ENCODE measurements at regions not wholly inside any gene's neighbourhood (a gene's known extent, or its start where the extent isn't known, plus 50 kb on each side); places are given as distances from the start of the nearest gene placed in this dataset.
"Not testable (repeated sequence)": the region's sequence is repeated elsewhere in the genome, so short reads cannot be mapped to it uniquely, and the experiment has no call there.

DNA sequence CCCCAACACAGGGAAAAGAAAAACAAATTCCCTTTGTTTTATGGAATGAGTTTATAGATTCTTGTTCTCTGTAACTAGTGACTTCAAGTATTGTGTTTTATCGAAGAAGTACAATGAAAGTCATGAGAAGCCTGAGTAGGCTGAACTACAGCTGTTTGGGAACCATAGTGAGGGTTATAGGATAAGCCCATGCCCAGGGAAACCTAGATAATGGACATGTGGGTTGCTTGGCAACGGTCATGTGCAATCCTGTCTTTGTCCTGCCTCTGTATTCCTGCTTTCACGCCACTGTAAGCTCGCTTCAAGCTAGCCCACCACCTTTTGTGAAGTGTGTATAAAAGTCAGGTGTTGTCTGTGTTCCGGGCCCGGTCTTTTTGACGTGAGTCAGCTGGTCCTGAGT, 4152.6 kb upstream of the TPTE start:
- TF ChIP-seq EZH2 (IDR thresholded peaks at IDR 0.05; ENCODE audit: borderline replicate concordance, low read depth, low read length, severe bottlenecking): not testable (repeated sequence)
- TF ChIP-seq, protein P1, sequence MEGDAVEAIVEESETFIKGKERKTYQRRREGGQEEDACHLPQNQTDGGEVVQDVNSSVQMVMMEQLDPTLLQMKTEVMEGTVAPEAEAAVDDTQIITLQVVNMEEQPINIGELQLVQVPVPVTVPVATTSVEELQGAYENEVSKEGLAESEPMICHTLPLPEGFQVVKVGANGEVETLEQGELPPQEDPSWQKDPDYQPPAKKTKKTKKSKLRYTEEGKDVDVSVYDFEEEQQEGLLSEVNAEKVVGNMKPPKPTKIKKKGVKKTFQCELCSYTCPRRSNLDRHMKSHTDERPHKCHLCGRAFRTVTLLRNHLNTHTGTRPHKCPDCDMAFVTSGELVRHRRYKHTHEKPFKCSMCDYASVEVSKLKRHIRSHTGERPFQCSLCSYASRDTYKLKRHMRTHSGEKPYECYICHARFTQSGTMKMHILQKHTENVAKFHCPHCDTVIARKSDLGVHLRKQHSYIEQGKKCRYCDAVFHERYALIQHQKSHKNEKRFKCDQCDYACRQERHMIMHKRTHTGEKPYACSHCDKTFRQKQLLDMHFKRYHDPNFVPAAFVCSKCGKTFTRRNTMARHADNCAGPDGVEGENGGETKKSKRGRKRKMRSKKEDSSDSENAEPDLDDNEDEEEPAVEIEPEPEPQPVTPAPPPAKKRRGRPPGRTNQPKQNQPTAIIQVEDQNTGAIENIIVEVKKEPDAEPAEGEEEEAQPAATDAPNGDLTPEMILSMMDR (IDR thresholded peaks at IDR 0.05; ENCODE audit: borderline replicate concordance, extremely low read depth, low read length, poor library complexity, severe bottlenecking): not testable (repeated sequence)
